Ishikawa (cell line): ENCODE measurements at regions not wholly inside any gene's neighbourhood (a gene's known extent, or its start where the extent isn't known, plus 50 kb on each side); places are given as distances from the start of the nearest gene placed in this dataset.

ENCODE experiments used
- CREB1 ChIP-seq: IDR thresholded peaks from 2 replicates; pipeline ENCODE4 v1.6.1; 2012; ENCODE audit warnings: low read depth
- EP300 ChIP-seq: IDR thresholded peaks from 2 replicates; pipeline ENCODE4 v1.6.1; 2012; ENCODE audit warnings: borderline replicate concordance
- TEAD4 ChIP-seq: IDR thresholded peaks from 2 replicates; pipeline ENCODE4 v1.6.1; 2012
- YY1 ChIP-seq: IDR thresholded peaks from 2 replicates; pipeline ENCODE4 v1.6.1; 2012; ENCODE audit warnings: low read depth
- TF ChIP-seq, protein P1 (sequence below): IDR thresholded peaks from 2 replicates; pipeline ENCODE4 v1.6.1; 2012
- TF ChIP-seq, protein P2 (sequence below): IDR thresholded peaks from 2 replicates; pipeline ENCODE4 v1.6.1; 2012; ENCODE audit warnings: low read depth, mild to moderate bottlenecking

- TF ChIP-seq, protein P1, sequence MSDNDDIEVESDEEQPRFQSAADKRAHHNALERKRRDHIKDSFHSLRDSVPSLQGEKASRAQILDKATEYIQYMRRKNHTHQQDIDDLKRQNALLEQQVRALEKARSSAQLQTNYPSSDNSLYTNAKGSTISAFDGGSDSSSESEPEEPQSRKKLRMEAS, result no peak
- TF ChIP-seq CREB1 (no peak), EP300 (no peak), YY1 (no peak), TEAD4 (no peak)
- TF ChIP-seq, protein P2, sequence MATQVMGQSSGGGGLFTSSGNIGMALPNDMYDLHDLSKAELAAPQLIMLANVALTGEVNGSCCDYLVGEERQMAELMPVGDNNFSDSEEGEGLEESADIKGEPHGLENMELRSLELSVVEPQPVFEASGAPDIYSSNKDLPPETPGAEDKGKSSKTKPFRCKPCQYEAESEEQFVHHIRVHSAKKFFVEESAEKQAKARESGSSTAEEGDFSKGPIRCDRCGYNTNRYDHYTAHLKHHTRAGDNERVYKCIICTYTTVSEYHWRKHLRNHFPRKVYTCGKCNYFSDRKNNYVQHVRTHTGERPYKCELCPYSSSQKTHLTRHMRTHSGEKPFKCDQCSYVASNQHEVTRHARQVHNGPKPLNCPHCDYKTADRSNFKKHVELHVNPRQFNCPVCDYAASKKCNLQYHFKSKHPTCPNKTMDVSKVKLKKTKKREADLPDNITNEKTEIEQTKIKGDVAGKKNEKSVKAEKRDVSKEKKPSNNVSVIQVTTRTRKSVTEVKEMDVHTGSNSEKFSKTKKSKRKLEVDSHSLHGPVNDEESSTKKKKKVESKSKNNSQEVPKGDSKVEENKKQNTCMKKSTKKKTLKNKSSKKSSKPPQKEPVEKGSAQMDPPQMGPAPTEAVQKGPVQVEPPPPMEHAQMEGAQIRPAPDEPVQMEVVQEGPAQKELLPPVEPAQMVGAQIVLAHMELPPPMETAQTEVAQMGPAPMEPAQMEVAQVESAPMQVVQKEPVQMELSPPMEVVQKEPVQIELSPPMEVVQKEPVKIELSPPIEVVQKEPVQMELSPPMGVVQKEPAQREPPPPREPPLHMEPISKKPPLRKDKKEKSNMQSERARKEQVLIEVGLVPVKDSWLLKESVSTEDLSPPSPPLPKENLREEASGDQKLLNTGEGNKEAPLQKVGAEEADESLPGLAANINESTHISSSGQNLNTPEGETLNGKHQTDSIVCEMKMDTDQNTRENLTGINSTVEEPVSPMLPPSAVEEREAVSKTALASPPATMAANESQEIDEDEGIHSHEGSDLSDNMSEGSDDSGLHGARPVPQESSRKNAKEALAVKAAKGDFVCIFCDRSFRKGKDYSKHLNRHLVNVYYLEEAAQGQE, result no peak
Measured at GRCh38 chr5:100646691-100647090, 111.5 kb downstream of the FAM174A start.
